IPS-NIHi11 (cell line): ENCODE measurements at regions not wholly inside any gene's neighbourhood (a gene's known extent, or its start where the extent isn't known, plus 50 kb on each side); places are given as distances from the start of the nearest gene placed in this dataset.

ENCODE experiments used
- DNase-seq: peaks from one replicate; pipeline ENCODE4 v3.0.0; 2012; ENCODE audit warnings: mixed read lengths, low spot score

DNA sequence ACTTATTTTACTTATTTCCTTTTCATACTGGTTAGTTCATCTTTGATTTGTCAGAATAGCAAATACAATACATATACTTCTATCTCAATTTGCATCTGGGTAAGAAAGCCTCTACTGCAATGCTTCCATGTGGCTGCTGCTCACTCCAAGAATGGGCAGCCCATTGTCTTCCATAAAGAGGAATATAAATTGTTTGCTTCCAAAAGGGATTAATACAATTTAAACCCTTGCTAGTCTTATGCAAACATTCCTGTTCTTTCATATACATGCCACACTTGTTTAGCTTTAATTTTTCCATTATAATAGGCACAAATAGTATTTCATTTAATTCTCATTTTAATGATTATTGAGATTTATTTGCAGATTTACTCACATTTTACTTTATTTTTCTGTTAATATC is 555.4 kb upstream of the POM121L12 start:
- no peak for DNase-seq

DNA sequence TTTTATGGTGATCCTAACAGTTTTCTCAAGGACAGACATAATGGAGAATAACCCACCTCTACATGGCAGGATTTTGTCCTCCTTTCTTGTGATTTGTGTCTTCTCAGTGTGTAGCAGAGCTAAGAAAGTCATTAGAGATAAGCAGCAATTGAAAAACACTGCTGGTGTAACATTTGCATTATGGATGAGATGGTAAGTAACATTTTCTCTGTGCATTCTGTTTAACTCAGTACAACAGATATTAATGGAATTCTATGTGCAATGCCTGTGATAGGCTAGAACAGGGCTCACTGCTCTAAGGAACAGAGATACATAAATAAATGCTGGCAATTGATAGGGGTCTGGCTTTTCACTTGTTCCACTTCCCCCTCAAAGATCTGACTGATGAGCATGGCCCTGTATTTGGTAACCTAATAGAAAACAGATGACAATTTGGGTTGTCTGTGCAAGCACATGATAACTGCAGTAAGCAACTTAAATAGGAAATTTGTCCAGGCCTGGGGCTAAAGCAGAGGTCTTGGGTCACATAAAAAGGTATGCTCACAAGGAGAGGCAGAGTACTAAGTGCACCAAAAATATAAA is 560.3 kb upstream of the POM121L12 start:
- DNase-seq = no peak

GRCh38 chr7:52473756-52474155 is 561.7 kb upstream of the POM121L12 start:
- no peak for DNase-seq

DNA sequence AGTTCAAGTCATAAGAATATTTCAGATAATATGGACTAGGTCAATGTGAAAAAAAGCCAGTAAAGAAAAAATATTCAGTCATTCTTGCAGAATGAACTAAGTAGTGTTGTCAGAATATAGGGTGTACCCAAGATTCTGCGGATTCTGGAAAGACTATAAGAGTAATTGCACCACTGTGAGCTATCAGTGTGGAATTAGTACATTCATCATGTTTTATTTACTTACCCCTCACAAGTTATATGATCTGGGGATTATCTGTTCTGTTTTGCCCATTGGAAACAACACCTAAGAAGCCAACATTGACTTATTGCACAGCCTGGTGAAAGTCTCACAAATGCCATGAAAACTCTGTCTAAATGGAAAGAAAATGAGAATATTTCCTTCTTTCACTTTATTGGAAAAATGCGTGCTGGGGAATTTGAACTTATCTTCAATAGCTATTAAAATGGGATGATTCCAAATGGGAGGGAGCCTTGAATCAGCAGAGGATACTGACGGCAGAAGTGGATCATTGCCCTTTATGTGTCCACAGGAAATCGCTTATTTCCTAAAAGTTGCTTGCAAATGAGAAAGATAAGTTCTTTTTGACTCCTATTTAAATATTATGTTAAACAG is 563.3 kb upstream of the POM121L12 start:
- DNase-seq = no peak

DNA sequence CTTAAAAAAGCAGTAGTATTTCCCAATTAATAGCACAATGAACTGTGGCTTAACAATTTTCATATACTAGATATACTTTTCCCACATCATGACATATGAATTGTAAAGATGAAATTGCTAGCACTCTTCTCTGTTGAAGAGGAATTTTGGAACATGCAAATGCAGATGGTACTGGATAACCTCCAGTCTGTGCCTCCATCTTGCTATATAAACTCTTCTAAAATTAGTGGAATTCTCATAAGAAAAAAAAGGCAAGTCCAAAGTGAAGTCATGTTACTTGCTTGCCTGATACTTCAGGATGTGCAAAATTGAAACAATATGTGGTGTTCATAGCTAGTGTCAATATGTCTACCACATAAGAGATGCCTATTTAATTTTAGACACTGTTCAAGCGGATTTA is 570.2 kb upstream of the POM121L12 start:
- no peak for DNase-seq

DNA sequence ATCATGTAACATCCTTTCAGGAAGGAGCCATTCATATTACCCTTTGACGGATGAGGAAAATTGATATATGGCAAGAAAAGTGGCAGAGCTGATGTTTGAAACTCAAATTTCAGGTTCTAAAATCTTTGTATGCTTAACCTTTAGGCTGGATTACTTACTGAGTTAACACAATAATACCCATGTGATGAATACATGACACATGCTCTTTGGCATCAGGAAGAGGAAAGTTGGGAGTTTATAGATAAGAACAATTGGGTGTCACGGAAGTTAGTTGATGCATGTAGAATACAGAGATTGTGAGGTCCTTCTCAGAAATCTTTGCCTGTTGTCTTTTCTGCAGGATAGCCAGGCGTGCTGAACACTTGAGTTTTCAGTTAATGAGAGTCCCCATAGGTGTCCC is 572.1 kb upstream of the POM121L12 start:
- DNase-seq = no peak

DNA sequence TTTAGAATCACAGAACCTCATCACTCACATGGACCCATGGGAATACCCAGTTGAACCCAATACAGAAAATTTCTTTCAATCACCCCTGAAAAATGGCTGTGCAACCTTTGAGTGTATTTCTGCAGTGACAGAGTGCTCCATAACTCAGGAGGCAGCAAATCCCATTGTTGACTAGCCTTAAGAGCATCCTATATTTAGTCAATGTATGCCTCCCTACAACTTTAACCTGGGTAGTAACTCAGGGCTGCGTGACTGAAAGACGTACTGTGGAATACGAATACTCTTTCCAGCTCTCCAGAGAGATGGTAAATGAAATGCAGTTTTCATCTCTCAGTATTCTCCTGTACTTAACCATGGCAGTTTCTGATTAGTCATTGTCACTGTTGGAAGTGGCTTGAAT is 573.0 kb upstream of the POM121L12 start:
- DNase-seq = no peak

DNA sequence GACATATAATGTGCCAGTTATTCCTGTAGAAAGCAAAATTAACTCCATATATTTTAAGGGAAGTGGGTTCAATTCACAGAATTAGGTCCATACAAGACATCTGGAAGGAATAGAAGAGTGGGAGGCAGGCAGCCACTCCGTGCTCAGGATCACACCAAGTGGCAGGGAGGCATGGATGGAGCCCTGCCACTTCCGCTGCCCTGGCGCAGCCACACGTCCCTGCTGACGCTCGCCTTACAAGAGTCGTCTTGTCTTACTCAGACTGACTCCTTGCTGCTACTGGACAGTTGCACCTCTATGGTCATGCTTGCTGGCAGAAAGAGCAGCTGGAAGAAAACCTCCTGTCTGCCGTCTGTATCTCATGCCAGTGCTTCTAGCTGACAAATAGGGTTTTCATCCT is 579.9 kb upstream of the POM121L12 start:
- DNase-seq = no peak

DNA sequence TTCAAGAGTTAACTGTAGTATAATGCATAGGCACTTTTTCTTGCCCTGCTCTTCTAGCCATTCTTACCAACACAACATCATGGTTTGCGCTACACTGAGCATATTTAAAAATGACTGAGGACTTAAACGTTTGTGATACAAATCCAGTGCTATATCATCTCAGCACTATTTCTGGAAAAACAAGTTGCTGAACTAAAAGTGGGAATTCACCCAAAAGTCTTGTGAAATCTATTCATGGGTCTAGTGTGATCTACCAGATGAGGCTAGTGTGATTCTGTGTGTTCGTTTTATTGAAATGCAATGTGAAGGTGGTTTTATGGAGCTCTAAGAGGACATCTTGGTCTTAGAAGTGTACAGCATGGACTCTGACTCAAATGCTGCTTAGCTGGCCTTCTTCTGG is 584.6 kb upstream of the POM121L12 start:
- DNase-seq = no peak

GRCh38 chr7:52447581-52448180 is 587.8 kb upstream of the POM121L12 start:
- DNase-seq = no peak

- DNase-seq = no peak
Measured at GRCh38 chr7:52436278-52436677, 599.2 kb upstream of the POM121L12 start.

GRCh38 chr7:52431082-52431815 is 604.2 kb upstream of the POM121L12 start:
- no peak for DNase-seq

DNA sequence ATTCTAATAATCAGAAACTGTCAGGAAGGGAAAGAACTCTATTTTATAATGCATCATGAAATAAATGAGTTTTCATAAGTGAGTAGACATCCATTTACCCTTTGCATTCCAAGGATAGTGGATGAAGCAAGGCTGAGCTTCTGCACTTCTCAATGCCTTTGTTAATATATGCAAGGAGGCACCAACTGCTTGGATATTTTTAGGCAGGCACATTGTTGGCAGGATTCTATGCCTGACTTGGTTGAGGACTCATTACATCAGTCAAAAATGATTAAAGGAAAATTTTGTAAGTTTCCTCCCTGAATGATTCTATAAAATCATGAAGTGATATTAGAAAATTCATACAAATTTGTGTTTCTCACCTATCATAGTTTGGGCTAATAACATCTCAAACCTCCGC is 612.2 kb upstream of the POM121L12 start:
- no peak for DNase-seq

- no peak for DNase-seq
Measured at GRCh38 chr7:52413051-52413450, 622.4 kb upstream of the POM121L12 start.

DNA sequence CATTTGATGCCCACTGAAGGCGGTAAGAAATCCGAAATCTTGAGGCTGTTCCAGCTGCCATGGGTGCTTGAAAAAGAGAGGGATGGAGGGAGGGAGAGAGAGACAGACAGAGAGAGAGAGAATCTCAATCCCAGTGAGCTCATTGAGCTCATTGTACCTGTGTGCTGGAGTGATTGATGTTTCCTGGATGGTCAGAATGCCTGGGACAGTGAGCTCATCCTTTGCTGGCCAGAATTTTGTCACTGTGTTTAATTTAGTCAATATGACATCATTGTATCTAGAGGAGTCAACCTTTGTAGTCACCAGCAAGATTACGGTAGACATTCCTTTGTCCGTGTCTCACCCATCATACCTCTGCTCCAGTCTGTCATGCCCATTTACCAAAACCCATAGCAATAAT is 625.4 kb upstream of the POM121L12 start:
- DNase-seq = no peak

DNA sequence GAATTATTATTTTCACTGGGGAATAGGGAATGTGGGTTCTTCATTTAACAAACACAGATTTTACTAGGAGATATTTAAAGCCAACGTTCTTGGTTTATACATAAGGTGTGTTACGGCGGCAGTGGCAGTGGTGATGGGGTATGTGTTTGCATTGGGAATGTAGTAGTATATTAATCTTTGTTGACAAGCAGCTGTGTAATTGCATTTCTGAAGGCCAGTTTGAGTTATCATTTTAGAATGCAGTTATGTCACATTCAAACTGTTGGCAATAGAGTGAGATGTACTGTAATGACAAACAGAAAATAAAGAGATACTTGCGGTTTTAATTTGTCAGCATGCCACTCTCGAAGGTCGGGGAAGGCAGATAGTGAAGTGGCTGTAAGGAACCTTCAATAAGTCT is 628.6 kb upstream of the POM121L12 start:
- DNase-seq = no peak

- DNase-seq = no peak
Measured at GRCh38 chr7:52382731-52383130, 652.7 kb upstream of the POM121L12 start.

DNA sequence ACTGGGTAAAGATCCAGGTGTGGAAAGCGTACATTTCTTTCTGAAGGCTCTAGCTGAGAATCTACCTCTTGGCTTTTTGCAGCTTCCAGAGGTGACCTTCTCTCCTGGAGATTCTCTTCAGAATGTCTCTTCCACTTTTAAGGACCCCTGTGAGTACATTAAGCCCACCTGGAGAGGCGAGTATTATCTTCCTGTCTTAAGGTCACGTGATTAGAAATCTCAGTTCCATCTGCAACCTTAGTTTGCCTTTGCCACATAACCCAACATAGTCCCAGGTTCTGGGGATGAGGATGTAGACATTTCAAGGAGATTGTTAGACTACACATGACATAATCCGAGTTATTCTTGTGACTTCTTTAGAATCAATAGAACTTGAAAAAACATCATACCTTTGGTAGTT is 665.5 kb upstream of the POM121L12 start:
- DNase-seq = no peak

- no peak for DNase-seq
Measured at GRCh38 chr7:52365349-52365748, 670.1 kb upstream of the POM121L12 start.

GRCh38 chr7:52362521-52362920 is 672.9 kb upstream of the POM121L12 start:
- DNase-seq = no peak

- no peak for DNase-seq
Measured at GRCh38 chr7:52360541-52360940, 674.9 kb upstream of the POM121L12 start.

- peak; percentile 61 for DNase-seq
Measured at GRCh38 chr7:52355053-52355452, 680.4 kb upstream of the POM121L12 start.
